DMS79 (cell line): ENCODE measurements at regions not wholly inside any gene's neighbourhood (a gene's known extent, or its start where the extent isn't known, plus 50 kb on each side); places are given as distances from the start of the nearest gene placed in this dataset.
"Not testable (repeated sequence)": the region's sequence is repeated elsewhere in the genome, so short reads cannot be mapped to it uniquely, and the experiment has no call there.

Experiments used
- DNase-seq: peaks from one replicate; lab custom pipeline; 2025; lab: John Stamatoyannopoulos, UW

DNA sequence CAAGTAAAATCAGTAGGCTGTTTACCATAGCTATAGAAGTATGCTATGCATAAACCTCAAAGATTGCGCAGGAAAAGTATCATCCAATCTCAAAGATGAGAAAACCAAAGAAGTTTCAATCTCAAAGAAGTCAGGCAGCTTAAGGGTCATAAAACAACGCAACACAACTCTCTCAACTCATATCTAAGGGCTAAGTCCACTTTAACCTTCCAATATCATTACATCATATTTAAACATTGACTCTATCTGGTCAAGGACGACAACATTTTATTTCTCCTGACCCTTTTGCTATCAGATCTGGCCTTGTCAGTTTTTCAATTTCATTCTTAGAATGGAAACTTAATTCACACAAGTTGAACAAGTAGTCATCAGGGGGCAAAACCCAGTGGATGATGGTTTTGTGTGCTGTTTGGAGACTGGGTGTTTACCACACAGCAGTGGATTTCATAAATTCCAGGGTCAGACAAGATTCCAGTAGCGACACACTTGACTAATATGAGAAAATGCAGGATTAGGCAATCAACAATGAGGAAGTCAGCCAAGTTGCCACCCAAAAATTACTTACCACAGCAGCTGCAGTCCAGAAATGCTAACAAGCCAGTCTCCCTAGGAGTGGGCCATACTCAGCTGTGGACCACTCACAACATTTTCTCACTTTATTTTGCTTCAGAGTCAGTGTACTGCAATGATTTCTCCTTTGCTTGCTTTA is 108.7 kb upstream of the NBPF26 start:
- not testable (repeated sequence) for DNase-seq

DNA sequence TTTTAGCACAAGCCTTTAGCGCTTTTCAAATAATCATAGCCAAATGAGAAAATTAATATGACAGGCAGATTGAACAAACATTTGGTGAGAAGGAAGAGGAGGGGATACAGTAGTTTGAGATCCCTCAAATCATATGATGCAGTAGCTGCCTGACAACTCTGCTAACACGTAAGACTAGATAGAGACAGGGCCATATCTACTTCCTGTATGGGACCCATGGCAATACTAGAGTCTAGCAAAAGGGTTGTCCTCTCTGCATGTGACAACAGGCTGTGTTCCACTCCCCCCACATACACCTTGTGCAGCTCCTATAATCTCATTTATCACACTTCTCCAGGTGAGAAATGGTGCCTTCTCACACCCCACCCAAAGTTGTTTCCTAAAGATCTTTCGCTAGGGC is 106.3 kb upstream of the NBPF26 start:
- DNase-seq, result not testable (repeated sequence)

GRCh38 chr1:120619867-120620692 is 103.7 kb upstream of the NBPF26 start:
- not testable (repeated sequence) for DNase-seq

- not testable (repeated sequence) for DNase-seq
These were observed 103.1 kb upstream of the NBPF26 start for GRCh38 chr1:120620693-120620969.

DNA sequence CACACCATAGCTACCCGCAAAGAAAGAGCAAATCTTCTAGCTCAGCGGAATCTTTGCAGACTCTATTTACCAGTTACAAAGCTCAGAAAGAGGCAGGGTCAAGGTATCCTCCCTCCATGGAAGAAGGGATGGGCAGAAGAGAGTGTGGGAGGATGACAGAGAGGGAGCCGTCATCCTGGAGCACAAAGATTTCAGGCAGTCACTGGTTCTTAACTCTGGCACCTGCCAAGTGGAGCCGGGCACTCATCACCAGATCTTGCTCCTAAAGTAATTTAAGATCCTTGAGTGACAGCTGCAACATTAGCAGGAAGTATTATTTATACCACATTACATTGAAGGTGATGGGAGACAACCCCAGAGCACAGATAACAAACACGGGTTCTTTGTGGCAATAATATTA is 102.5 kb upstream of the NBPF26 start:
- DNase-seq, result not testable (repeated sequence)

DNA sequence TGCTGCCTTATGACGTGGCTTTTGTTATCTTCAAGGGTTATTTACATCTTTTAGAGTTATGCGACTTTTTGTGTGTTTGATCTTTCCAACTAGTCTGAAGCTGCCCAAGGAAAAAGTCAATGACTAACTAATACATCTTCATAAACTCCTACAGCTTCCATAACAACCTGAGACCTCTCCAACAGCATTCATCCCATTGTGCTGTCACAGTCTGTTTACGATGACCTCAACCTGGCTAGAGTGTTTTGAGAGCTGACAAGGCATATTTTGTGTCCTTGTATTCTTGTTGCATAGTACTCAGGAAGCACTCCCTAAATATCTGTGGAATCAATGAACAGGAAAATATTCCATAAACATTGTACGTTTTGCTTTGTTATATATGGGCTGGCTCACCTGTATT is 100.2 kb upstream of the NBPF26 start:
- not testable (repeated sequence) for DNase-seq

DNA sequence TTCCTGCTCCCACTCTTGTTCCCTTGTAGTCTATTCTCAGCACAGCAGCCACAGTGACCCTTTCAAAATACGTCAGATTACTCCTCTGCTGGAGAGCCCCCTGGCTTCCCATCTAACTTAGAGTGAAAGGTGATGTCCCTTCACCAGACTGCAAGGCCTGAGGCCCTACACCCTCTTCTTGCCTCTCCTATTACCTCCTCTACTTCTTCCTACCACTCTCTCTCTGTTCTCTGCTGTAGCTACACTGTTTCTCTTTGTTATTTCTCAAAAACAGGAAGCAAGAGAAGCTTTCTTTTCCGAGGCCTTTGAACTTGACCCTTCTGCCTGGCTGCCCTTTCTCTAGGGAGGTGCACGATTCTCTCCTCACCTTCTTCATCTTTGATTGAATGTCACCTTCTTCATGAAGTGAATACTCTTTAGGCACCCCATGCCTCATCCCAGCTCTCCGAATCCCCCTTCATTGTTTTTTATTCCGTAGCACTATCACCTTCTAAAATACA is 99.1 kb upstream of the NBPF26 start:
- DNase-seq, result not testable (repeated sequence)

DNA sequence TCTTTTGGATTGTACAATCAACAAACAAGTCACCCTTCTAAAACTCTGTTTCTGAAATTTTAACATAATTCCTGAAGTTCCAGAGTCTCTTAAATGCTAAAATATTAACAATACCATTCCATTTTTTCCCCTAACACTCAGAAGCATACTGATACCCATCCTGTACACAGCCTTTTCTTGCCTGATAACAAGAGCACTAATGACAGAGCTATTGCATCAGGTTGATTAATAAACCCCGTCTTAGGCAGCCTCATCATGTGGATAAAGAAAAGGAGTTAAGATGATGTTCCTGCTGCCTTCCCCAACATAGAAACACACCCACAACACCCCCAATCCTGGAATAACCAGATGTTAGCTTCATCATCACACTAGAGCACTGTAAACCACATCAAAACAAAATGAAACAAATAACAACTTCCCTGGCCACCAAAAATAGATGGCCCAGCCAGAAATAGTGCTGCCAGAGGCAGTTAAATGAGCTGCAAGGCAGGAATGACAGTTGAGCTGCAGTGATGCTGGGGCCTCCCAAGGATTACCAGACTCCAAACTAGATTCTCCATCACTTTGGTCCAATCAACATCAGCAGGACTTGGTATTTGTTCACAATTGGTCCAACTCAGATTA is 93.8 kb upstream of the NBPF26 start:
- not testable (repeated sequence) for DNase-seq

- not testable (repeated sequence) for DNase-seq
These were observed 88.6 kb upstream of the NBPF26 start for GRCh38 chr1:120634816-120635806.

GRCh38 chr1:120640261-120641013 is 83.3 kb upstream of the NBPF26 start:
- not testable (repeated sequence) for DNase-seq

DNA sequence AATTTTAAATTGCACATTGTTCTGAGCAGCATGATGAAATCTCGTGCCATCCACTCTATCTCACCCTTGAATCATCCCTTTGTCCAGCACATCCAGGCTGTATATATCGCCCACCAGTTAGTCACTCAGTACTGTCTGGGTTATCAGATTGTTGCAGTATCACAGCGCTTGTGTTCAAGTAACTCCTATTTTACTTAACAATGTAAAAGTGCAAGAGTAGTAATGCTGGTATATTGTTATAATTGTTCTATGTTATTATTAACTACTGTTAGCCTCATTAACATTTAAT is 82.8 kb upstream of the NBPF26 start:
- DNase-seq, result not testable (repeated sequence)

DNA sequence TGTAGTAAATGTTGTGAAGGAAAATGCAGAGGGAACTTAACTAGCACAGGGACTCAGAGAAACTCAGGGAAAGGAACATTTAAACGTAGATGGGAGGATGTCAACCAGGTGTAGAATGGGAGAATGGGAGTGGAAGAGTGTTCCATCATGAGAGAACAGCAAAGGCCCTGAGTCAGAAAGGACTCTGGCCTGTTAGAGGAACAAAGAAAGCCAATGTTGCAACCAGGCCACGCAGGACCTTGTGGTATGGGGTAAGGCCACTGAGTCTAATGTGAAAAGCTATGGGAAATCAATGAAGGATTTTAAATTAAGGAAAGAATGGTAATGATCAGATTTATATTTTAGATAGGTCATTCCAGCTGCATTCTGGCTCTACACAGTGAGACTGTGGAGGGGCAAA is 76.6 kb upstream of the NBPF26 start:
- not testable (repeated sequence) for DNase-seq

DNA sequence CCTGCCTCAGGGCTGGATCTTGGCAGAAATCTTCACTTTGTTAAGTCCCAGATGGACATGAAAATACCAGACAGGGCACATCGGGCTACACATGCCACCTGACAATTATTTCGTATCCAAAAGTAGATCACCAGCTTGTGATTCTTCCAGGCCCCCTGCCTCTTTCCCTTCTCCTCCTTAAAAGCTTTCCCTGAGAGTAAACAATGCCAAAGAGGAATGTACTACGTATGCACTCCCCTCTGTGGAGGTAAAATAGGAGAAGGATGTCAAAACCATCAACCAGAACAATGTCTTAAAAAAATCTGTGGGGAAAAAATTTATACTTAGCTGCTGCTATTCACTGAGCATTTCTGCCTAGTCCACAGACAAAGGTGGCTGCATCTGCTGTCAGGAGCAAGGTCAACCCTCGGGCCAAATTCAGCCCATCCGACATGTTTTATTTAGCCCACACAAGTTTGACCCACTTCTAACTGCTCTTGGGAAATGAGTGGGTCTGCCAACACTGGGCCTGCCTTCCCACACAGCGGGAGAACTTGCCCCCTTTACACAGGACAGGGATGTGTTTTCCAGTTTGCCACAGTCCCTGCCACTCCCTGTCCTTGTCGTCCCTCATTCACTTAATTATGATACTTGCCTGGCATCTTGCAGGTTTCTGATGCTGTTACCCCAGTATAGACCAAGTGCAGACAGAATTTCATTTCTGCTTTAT is 74.7 kb upstream of the NBPF26 start:
- DNase-seq, result not testable (repeated sequence)

GRCh38 chr1:120649730-120650129 is 74.0 kb upstream of the NBPF26 start:
- DNase-seq, result not testable (repeated sequence)

DNA sequence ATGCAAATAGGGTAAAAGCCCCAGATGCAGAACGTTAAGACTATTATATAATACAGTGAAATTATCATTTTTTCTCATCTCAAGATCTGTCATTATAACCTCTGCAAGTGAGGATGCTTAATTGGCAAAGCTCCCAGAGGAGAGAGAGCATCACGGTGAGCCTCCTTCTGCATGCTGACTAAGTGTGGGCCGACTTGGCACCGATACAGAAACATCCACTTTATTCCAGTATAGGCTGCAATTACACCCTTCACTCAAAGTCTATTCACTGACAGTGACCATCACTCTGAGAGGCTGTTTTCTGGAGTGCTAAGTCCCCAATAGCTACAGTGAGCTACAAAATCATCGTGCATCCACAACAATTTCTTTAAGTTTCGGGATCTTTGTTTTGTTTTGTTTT is 69.6 kb upstream of the NBPF26 start:
- DNase-seq, result not testable (repeated sequence)

DNA sequence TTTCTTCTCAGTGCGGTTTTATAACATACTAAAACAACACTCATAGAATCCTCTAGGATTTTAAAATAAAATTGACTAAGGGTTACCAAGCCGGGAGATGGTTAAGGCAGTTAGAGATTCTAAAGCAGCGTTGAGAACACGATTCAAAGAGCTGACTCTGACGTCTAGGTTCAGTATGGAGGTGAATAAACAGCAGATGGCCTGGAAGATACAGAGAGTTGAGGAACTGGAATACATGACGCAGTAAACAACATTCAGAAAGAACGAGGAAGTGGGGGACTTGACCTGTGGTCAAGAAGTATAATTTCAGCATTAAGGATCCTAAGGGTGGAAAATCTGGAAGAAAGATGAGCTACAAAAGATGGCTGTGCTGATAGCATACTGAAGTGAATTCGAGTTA is 68.4 kb upstream of the NBPF26 start:
- DNase-seq, result not testable (repeated sequence)

DNA sequence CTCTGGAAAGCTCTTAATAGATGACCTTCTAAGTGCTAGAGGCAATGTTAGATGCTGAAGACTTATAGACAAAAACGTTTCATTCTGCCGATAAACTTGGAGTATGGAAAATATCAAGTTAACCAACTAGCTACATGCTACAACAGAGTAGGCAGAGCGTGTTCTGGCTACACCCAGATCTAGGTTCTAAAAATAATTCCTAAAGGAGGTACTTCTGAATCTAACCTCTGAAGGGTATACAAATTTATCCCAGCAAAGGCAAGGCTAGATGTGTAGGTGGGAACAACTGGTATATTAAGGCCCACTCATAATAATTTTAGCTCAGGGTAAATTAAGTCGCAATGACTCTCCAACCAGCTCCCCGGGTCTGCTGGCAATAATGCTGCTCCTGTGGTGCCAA is 67.6 kb upstream of the NBPF26 start:
- not testable (repeated sequence) for DNase-seq

DNA sequence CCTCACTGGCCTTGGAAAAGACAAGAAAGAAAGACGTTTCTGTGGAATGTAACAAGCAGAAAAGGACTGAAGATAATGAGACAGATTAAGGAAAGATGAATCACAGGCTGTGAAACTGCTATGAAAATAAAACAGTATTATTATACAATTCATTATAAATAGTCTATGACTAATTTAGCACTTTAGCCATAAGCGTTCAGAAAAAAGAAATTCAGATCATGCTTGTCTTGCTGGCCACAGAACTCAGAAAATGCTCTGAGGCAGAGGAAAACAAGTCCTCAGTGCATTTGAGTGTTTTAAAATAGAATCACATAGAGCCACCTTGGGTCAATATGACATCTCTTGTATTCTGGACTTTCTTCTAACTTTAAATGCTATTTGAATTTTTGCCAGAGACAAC is 65.9 kb upstream of the NBPF26 start:
- not testable (repeated sequence) for DNase-seq

GRCh38 chr1:120658622-120659021 is 65.1 kb upstream of the NBPF26 start:
- DNase-seq, result not testable (repeated sequence)

DNA sequence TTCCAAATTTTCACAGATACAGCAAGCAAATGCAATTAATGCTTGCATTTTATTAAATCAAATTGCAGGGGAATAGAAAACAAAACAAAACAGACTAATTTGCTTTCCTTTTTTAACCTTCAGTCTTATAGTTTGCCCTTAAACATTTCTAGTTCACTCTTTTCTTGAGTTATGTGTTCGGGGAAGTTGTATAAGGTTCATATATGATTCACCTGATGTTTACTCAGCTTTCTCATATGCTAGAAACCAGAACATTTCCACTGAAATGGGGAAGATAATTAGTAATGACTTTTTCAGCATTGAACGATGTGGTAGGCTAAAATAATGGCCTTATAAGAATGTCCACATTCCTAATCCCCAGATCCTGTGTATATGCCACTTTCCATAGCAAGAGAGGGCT is 64.6 kb upstream of the NBPF26 start:
- DNase-seq, result not testable (repeated sequence)
